Stimulated activated CD8-positive, alpha-beta memory T cell treated with anti-CD3 and anti-CD28 coated beads, Interleukin-7, amount 100 ng/mL, for 48 hours (primary cell): ENCODE measurements at regions not wholly inside any gene's neighbourhood (a gene's known extent, or its start where the extent isn't known, plus 50 kb on each side); places are given as distances from the start of the nearest gene placed in this dataset.
"Not testable (repeated sequence)": the region's sequence is repeated elsewhere in the genome, so short reads cannot be mapped to it uniquely, and the experiment has no call there.

ENCODE experiments used
- DNase-seq, 2 donors: peaks; one replicate each; pipeline ENCODE4 v3.0.0-alpha.2; 2020; ENCODE audit warnings: low read depth in 1 of 2; ENCODE audit errors: extremely low read depth in 1 of 2

DNA sequence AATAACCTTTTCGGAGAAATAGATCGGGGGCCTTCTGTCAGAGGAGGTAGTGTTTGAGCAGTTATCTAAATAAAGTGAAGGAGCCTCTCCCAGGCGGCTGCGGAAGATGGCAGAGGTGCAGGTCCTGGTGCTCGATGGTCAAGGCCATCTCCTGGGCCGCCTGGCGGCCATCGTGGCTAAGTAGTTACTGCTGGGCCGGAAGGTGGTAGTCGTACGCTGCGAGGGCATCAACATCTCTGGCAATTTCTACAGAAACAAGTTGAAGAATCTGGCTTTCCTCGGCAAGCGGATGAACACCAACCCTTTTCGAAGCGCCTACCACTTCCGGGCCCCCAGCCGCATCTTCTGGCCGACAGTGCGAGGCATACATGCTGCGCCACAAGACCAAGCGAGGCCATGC, 186.1 kb downstream of the KTN1 start:
- DNase-seq = no peak

DNA sequence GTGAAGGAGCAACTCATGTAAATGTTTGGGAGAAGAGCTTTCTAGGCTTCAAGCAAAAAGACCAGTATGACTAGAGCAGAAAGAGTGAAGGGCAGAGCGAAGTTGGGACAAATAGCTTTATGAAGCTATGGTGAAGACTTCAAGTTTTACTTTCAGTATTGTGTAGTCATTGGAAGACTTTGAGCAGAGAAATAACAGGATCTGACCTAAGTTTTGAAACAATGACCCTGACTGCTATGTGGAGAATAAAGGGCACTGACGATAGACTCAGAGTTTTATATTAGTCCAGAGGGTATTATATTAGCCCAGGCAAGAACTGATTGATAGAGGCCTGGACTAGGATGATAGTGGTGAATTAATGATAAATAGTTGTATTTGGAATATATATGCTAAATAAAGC, 187.3 kb downstream of the KTN1 start:
- no peak for DNase-seq

DNA sequence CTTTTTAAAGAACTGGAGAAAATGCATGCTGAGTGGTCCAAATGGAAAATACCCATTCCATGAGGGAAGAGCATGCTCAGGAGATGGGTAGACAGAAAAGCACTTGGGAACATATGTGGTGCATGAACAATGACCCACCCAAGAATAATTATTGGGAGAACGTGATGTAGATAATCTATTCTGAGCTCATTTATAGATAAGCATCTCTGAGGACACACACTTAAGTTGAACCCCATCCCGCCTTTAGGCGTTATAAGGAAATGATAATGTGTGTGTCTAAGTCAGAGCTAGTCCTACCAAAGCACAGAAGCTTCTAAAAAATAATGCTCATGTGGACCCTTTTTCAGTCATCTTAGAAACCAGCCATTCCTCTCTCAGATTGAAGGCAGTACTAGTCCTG, 189.9 kb downstream of the KTN1 start:
- no peak for DNase-seq

GRCh38 chr14:55771242-55771981, 191.4 kb downstream of the KTN1 start:
- no peak for DNase-seq

DNA sequence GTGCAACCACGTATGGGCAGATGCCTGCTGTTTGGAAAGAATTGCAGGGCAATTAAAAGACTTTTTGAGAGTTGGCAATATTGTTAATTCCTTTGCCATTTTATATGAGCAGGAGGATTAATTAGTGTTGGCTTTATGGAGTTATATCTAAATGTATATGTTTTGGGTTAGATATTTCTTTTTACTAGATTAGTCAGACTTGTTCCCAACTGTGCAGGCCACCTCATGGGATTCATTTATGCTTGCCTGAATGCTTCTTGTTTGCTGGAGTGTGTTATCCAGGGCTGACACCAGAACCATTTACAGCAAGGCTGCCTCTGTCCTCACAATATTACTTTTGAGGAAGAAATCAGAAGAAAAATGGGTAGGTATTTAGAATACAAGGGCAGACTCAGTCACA, 192.5 kb downstream of the KTN1 start:
- DNase-seq = no peak

GRCh38 chr14:55773312-55773711, 193.3 kb downstream of the KTN1 start:
- DNase-seq = no peak

DNA sequence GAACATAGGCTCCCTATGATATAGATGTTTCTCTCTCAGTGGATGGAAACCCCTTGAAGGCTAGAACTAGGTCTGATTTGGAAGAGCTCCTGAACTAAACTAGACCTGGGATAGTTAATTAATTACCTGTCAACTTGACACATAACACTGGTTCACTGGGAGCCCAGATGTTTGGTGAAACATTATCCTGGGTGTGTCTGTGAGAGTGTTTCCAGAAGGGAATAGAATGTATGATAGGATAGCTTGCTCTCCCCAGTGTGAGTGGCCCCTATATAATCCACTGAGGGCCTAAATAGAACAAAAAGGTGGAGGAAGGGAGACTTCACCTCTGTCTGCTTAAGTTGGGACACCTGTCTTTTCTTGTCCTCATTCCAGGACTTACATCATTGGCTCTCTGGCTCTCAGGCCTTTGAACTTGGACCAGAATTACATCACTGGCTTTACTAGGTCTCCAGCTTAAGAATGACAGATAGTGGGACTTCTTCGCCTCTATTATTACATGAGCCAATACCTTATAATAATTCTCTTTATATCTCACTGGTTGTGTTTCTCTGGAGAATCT, 194.1 kb downstream of the KTN1 start:
- DNase-seq = no peak

DNA sequence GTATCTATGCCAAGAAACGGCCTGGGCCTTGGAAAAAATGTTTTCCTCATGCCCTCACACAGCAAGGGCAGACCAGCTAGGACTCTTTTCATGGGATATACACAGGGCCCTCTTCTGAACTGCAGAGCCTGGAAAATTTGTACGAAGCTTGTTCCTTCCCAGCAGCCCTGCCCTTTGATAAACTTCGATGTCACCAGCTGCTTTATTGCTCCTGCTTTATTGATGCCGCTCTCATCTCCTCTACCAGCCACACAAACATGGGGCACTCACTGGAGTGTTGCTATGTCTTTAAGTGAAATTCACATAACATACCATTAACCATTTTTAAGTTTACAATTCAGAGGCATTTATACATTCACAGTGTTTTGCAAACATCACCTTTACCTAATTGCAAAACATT, 197.9 kb downstream of the KTN1 start:
- no peak for DNase-seq

GRCh38 chr14:55780156-55780946, 200.3 kb downstream of the KTN1 start:
- DNase-seq = no peak

- no peak for DNase-seq
These were observed 201.0 kb downstream of the KTN1 start for GRCh38 chr14:55781046-55781445.

GRCh38 chr14:55782166-55782565, 202.2 kb downstream of the KTN1 start:
- no peak for DNase-seq

- DNase-seq = no peak
These were observed 209.4 kb downstream of the KTN1 start for GRCh38 chr14:55789406-55789805.

- no peak for DNase-seq
These were observed 214.9 kb downstream of the KTN1 start for GRCh38 chr14:55794655-55795595.

GRCh38 chr14:55796513-55796912, 216.5 kb downstream of the KTN1 start:
- not testable (repeated sequence) for DNase-seq

- DNase-seq = no peak
These were observed 218.4 kb downstream of the KTN1 start for GRCh38 chr14:55798406-55798805.

DNA sequence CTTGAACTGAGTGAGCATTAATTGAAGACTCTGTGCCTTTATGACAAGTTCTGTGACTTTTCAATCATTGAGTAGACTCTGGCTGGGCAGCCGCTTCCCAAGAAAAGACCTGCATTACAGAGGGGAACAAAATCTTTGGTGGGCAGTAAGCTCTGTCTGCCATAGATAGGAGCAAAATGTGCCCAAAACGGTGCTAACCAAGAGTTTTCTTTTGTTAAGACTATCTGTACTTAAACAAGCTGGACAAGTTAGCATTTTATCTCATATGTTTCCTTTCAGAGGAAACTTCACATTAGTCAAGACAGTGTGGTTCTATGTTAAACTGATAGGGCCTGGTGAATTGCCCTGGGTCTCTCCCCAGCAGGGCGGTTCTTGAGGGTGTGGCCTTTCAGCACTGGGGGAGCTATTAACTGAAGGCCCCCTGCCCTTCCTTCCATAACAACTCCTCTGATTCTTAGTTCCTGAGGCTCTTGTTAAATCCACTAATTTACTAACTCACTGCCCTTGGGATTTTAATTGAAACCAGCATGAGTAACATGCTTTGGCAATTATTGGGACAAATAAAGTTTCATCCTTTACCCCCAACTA, 219.6 kb downstream of the KTN1 start:
- no peak for DNase-seq

GRCh38 chr14:55800156-55800785, 220.3 kb downstream of the KTN1 start:
- no peak for DNase-seq

DNA sequence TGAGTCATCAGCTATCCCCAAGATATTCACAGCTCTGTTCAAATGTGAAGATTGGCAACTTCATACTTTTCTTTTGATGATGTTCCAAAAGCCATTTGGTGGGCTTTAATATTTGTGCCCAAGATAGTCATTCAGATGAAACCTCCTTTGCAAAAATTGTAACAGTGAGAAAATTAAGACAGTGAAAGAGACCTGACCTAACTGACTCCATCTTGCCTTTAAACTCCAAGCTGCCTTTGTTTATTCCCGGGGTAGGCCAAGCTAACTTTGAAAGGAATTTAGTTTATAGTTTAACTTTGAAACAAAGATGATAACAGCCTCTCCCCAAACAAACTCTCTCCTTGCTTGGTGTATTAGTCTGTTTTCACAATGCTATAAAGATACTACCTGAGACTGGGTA, 221.1 kb downstream of the KTN1 start:
- DNase-seq = no peak

DNA sequence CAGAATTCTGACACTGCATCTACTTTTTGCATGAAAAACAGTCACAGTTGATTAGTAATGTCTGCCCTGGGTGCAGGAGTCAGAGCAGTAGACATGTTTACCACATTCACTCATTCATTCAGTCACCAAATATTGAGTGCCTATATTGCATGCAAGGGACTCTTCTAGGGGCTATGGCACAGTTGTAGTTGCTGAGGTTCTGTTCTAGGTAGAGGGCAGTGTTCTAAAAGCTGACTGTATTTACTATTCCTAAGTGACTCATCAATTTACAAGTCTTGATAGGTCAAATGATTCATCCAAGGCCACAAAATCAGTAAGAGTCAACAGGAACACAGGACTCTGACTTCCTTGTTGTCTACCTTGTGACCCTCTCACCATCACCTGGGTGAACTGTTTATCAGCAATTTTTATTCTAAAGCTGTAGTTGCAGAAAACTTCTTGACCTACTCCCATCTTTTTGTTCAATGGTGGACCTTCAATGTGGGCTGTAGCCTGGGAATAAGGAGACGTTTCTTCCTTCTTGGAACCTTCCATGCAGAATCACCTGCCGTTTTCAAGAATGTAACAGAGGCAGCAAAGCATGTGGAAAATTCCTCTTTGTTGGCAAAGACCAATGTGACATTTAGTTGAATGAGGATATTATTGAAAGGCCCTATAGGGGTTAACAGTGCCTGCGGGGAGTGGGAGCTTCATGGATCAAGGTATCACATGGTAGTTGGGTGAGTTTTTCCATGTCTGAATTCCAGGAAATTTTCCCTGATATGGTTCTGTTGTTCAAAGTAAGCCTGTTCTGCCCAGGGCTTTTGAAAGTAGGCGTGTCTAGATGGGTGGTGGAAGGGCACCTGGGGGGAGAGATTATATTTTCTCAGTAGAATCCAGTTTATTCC, 223.2 kb downstream of the KTN1 start:
- DNase-seq = no peak
